Inflammatory macrophage treated with lipopolysaccharide for 4 hours (primary cell): ENCODE measurements at regions not wholly inside any gene's neighbourhood (a gene's known extent, or its start where the extent isn't known, plus 50 kb on each side); places are given as distances from the start of the nearest gene placed in this dataset.

ENCODE experiments used
- DNase-seq: peaks from one replicate; pipeline ENCODE4 v3.0.0-alpha.2; 2020

DNA sequence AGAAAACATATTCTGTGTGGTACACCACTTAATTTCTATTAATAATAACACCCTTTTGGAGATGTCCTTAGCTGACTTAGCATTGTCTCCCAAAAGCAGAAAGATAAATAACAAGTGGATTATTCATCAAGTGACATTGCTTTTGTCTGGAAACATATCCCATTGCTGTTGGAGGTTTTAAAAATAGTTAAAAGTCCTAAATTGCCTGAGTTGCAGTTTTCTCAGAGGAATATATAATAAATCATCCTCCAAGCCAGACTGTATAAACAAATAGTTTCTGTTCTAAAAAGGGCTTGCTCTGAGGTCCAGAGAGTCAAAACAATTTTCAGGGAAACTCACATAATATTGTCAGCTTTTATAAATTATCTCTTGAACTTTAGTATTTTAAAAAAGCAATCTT, 60.4 kb upstream of the CD96 start:
- DNase-seq = no peak

- DNase-seq = no peak
Measured at GRCh38 chr3:111482574-111482973, 59.4 kb upstream of the CD96 start.

GRCh38 chr3:111485086-111485485, 56.9 kb upstream of the CD96 start:
- no peak for DNase-seq
